GM12873 (cell line): ENCODE measurements at regions not wholly inside any gene's neighbourhood (a gene's known extent, or its start where the extent isn't known, plus 50 kb on each side); places are given as distances from the start of the nearest gene placed in this dataset.

Experiments used
- TF ChIP-seq, protein P1 (sequence below): IDR thresholded peaks from 2 replicates; pipeline ENCODE4 v1.5.1; 2012; ENCODE audit warnings: low read depth, mild to moderate bottlenecking, moderate library complexity, low read length, control low read depth; ENCODE audit not compliant: insufficient read depth; ENCODE audit errors: missing control alignments

DNA sequence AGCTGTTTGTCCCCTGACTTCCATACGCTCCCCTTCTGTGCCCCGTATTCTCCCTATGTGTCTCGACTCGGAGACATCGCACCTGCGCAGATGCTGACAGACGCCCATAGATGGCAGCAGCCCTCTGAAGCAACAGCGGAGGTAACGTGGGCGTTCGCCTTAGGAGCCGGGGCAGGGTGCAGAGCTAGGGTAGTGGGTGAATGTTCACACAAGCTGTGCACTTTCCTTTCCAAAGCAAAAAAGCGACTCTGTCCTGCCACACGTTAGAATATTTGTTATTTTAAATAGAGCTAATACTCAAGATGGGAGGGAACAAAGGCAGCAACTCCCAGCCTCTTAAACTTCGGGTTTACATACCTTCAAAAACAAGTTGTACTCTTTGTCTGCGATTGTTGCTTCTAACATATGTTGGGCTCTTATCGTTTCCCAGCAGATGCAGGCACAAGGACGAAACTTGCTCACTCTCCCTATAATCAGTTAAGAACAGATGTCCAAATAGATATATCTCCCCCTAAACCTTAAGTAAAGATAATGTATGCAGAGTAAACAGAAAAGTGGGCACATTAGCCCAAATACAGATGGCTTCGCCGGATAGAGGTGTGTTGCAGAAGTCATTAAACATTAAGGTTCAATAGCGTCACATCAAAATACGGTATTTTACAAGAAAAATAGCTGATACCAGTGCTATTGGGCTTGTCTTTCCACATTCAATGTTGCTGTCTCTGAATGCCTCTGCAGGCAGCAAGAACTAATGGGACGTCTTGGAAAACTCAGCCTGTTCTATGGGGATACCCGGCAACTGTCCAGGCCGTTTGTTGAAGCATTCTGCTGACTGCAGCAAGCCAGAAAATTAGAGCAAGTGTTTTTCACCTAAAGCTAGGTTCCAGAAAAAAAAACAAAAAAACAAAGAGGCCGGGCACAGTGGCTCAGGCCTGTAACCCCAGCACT is 340.3 kb upstream of the PRKCQ start:
- TF ChIP-seq, protein P1, sequence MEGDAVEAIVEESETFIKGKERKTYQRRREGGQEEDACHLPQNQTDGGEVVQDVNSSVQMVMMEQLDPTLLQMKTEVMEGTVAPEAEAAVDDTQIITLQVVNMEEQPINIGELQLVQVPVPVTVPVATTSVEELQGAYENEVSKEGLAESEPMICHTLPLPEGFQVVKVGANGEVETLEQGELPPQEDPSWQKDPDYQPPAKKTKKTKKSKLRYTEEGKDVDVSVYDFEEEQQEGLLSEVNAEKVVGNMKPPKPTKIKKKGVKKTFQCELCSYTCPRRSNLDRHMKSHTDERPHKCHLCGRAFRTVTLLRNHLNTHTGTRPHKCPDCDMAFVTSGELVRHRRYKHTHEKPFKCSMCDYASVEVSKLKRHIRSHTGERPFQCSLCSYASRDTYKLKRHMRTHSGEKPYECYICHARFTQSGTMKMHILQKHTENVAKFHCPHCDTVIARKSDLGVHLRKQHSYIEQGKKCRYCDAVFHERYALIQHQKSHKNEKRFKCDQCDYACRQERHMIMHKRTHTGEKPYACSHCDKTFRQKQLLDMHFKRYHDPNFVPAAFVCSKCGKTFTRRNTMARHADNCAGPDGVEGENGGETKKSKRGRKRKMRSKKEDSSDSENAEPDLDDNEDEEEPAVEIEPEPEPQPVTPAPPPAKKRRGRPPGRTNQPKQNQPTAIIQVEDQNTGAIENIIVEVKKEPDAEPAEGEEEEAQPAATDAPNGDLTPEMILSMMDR = peak; percentile 91

GRCh38 chr10:6919077-6919476 is 339.0 kb upstream of the PRKCQ start:
- TF ChIP-seq, protein P1 = no peak

DNA sequence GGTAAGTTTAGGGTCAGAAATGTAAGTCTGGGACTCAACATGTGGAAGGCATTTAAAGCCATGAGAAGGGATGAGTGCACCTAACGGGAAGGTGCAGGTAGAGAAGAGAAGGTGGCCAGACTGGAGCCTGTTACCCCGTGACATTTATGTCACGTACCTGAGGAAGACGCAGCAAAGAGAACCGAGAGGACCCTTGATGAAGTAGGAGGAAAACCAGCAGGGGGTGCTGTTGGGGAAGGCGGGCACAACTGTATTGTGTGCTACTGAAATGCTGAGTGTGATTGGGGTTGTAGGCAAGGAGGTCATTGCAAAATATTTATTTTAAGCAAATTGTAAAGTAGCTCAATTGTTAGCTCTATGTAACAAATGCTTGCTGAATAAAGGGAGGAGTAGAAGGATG is 338.2 kb upstream of the PRKCQ start:
- TF ChIP-seq, protein P1 = peak; percentile 67

GRCh38 chr10:6917125-6917524 is 337.0 kb upstream of the PRKCQ start:
- TF ChIP-seq, protein P1 = no peak

GRCh38 chr10:6916601-6917000 is 336.5 kb upstream of the PRKCQ start:
- TF ChIP-seq, protein P1 = no peak

DNA sequence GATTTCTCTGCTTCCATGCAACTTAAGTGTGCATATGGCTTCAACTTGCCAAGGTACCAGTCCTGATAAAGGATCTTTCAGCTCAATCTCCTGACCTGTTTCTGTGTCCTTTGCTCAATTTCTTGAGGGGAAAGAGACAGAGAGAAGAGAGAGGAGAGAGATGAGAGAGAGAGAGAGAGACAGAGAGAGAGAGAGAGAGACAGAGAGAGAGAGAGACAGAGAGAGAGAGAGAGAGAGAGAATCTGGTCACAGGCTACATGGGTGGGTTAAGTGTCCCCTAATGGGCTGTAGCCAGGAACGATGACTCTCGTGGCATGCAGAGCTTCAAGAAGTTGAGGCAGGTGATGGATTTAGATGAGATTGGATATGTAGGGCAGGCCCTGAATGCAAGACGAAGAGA is 335.2 kb upstream of the PRKCQ start:
- TF ChIP-seq, protein P1 = no peak

- TF ChIP-seq, protein P1 = no peak
These were observed 332.9 kb upstream of the PRKCQ start for GRCh38 chr10:6912929-6913328.
